ENCODE measurements at regions not wholly inside any gene's neighbourhood (a gene's known extent, or its start where the extent isn't known, plus 50 kb on each side); places are given as distances from the start of the nearest gene placed in this dataset.
"Not testable (repeated sequence)": the region's sequence is repeated elsewhere in the genome, so short reads cannot be mapped to it uniquely, and the experiment has no call there.

DNA sequence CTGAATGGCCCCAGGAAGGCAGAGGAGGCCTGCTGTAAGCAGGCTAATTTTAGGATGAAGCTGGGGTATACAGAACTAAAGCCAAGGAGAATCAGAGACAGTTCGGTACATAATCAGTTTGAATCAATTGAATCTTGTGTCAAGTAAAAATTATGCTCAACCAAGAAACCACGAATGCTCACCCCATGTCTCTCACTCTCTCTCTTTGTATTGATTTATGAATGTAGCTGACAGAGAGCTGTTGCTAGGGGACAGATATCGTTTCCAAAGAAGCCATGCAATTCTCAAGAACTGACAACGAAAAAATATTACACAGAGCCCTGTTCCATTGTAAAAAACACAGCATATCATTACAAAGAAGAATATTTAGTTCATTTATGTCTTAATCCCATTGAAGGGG, 151.1 kb upstream of the PKP2 start:
- Histone ChIP-seq H3K9me3 (no peaks in the 10 kb centered on the region), H3K27me3 (no peaks in the 10 kb centered on the region), H3K27ac (no peak overlapping the region), H3K4me1 (no peaks in the 10 kb centered on the region), H3K4me3 (no peak overlapping the region), H3K36me3 (no peaks in the 10 kb centered on the region)
- TF ChIP-seq POLR2A (IDR thresholded peaks at IDR 0.05), result no peak
- TF ChIP-seq, protein P1, sequence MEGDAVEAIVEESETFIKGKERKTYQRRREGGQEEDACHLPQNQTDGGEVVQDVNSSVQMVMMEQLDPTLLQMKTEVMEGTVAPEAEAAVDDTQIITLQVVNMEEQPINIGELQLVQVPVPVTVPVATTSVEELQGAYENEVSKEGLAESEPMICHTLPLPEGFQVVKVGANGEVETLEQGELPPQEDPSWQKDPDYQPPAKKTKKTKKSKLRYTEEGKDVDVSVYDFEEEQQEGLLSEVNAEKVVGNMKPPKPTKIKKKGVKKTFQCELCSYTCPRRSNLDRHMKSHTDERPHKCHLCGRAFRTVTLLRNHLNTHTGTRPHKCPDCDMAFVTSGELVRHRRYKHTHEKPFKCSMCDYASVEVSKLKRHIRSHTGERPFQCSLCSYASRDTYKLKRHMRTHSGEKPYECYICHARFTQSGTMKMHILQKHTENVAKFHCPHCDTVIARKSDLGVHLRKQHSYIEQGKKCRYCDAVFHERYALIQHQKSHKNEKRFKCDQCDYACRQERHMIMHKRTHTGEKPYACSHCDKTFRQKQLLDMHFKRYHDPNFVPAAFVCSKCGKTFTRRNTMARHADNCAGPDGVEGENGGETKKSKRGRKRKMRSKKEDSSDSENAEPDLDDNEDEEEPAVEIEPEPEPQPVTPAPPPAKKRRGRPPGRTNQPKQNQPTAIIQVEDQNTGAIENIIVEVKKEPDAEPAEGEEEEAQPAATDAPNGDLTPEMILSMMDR (IDR thresholded peaks at IDR 0.05), result no peak
- DNase-seq, result no peak

DNA sequence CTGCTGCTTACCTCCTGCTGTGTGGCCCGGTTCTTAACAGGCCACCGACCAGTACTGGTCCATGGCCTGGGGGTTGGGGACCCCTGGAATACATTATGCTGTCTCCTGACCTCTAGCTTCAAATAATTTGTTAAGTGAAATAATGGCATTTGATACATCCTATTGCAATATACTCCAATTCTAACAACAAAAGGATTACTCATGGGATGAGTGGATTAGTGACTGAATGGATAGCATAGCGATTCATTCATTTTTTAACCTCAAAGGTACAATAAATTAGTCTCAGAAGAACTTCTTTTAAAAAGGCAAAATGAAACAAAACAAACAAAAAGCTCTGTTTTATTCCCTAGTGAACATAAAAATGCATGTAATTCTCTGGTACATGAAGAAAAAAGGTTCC, 147.9 kb upstream of the PKP2 start:
- H3K4me3 ChIP-seq, result no peak overlapping the region
- TF ChIP-seq, protein P1 (IDR thresholded peaks at IDR 0.05), result no peak
- TF ChIP-seq POLR2A (IDR thresholded peaks at IDR 0.05), result no peak
- DNase-seq, result no peak
- H3K4me1 ChIP-seq, result no peaks in the 10 kb centered on the region
- H3K36me3 ChIP-seq, result no peaks in the 10 kb centered on the region
- no peaks in the 10 kb centered on the region for H3K27me3 ChIP-seq
- H3K27ac ChIP-seq, result no peak overlapping the region
- no peaks in the 10 kb centered on the region for H3K9me3 ChIP-seq

DNA sequence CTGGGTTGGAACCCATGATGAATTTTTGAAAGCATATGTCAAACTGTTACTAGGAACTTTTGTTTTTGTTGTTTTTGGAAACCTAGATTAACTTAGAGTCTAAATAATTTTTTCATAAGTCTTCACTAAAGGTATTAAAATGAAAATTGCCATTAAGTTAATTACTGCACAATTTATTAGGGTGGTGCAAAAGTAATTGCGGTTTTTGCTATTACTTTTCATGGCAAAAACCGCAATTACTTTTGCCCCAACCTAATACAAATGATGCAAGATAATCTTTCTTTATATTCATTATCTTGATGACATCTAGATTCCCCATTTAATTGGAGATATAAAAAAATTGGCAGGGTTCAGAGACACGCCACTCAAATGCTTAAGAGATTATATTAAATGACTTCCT, 145.0 kb upstream of the PKP2 start:
- TF ChIP-seq POLR2A (IDR thresholded peaks at IDR 0.05), result no peak
- TF ChIP-seq, protein P1 (IDR thresholded peaks at IDR 0.05), result no peak
- no peaks in the 10 kb centered on the region for H3K36me3 ChIP-seq
- no peak overlapping the region for H3K27ac ChIP-seq
- H3K9me3 ChIP-seq, result no peaks in the 10 kb centered on the region
- DNase-seq, result no peak
- H3K4me1 ChIP-seq, result no peaks in the 10 kb centered on the region
- H3K27me3 ChIP-seq, result no peaks in the 10 kb centered on the region
- no peak overlapping the region for H3K4me3 ChIP-seq

DNA sequence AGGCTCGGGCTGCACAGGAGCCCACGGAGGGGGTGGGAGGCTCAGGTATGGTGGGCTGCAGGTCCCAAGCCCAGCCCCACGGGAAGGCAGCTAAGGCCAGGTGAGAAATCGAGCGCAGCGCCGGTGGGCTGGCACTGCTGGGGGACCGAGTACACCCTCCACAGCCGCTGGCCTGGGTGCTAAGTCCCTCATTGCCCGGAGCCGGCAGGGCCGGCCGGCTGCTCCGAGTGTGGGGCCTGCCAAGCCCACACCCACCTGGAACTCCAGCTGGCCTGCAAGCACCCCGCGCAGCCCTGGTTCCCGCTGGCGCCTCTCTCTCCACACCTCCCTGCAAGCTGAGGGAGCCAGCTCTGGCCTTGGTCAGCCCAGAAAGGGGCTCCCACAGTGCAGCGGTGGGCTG, 137.4 kb upstream of the PKP2 start:
- H3K27ac ChIP-seq, H3K36me3 ChIP-seq, H3K4me3 ChIP-seq, H3K9me3 ChIP-seq, H3K4me1 ChIP-seq, DNase-seq, H3K27me3 ChIP-seq: not testable (repeated sequence)

DNA sequence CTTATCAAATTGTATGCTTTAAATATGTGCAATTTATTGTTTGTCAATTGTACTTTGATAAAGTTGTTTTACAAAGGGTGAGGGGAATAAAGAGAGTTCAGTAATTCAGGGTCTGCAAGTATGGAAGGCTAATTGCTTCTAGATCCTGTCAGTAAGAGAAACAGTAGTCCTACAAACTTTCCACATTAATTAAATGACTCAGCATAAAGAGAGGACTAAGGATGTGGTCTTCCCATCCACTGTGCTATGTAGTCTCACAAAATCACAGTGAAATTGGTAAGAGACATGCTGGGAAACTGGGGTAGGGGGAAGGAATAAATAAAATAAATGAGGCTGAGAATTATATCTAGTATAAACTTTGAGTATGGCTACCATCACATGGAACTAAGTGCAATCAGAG, 130.2 kb upstream of the PKP2 start:
- TF ChIP-seq POLR2A (IDR thresholded peaks at IDR 0.05), result no peak
- TF ChIP-seq, protein P1 (IDR thresholded peaks at IDR 0.05), result no peak
- H3K9me3 ChIP-seq, result no peaks in the 10 kb centered on the region
- no peak overlapping the region for H3K27ac ChIP-seq
- no peaks in the 10 kb centered on the region for H3K4me1 ChIP-seq
- H3K36me3 ChIP-seq, result no peaks in the 10 kb centered on the region
- DNase-seq, result no peak
- H3K4me3 ChIP-seq, result no peak overlapping the region
- H3K27me3 ChIP-seq, result no peaks in the 10 kb centered on the region

DNA sequence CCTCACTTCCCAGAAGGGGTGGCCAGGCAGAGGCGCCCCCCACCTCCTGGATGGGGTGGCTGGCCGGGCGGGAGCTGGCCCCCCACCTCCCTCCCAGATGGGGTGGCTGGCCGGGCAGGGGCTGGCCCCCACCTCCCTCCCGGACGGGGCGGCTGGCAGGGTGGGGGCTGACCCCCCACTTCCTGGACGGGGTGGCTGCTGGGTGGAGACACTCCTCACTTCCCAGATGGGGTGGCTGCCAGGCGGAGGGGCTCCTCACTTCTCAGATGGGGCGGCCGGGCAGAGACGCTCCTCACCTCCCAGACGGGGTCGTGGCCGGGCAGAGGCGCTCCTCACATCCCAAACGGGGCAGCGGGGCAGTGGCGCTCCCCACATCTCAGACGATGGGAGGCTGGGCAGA, 126.1 kb upstream of the PKP2 start:
- not testable (repeated sequence) for H3K4me3 ChIP-seq

DNA sequence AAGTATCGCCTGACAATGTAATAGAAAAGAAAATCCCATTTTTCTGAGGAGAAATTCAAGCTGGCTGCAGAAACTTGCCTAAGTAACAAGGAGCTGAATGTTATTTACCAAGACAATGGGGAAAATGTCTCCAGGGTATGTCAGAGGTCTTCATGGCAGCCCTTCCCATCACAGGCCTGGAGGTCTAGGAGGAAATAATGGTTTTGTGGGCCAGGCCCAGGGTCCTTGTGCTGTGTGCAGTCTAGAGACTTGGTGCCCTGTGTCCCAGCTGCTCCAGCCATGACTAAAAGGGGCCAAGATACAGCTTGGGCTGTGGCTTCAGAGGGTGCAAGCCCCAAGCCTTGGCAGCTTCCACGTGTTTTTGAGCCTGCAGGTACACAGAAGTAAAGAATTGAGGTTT, 120.5 kb upstream of the PKP2 start:
- H3K4me3 ChIP-seq, H3K36me3 ChIP-seq, H3K4me1 ChIP-seq, DNase-seq, H3K9me3 ChIP-seq, H3K27ac ChIP-seq, H3K27me3 ChIP-seq: not testable (repeated sequence)

More for the DNA sequence above, 126.1 kb upstream of the PKP2 start:
- not testable (repeated sequence) for H3K4me1 ChIP-seq, H3K9me3 ChIP-seq, H3K36me3 ChIP-seq, DNase-seq, H3K27ac ChIP-seq, H3K27me3 ChIP-seq
